WTC11 (cell line): ENCODE measurements at regions not wholly inside any gene's neighbourhood (a gene's known extent, or its start where the extent isn't known, plus 50 kb on each side); places are given as distances from the start of the nearest gene placed in this dataset.

ENCODE experiments used
- ATAC-seq: fragments of 200-7000 bp; cut with Tn5 transposase; 2 replicates; pipeline ENCODE4 v1.10.0; 2021; ENCODE audit warnings: mild to moderate bottlenecking, moderate library complexity
- CTCF ChIA-PET: fragments of 300-600 bp; sonication (Branson Sonifier 250); formaldehyde crosslinking; loops from one replicate; lab custom pipeline; 2021; ENCODE audit warnings: antibody characterized with exemption; lab: Charles Lee
- POLR2A ChIA-PET: fragments of 350-600 bp; sonication (Branson Sonifier 250); formaldehyde crosslinking; loops from one replicate; lab custom pipeline; 2021; ENCODE audit warnings: antibody characterized with exemption; lab: Charles Lee
- DNase-seq: peaks from one replicate; pipeline ENCODE4 v3.0.0; 2021; ENCODE audit warnings: low spot score
- H3K27ac Mint-ChIP-seq: 2 replicates; pipeline ENCODE4 v1.8.0; 2021; ENCODE audit warnings: mixed read lengths
- H3K27me3 Mint-ChIP-seq: 2 replicates; pipeline ENCODE4 v1.8.0; 2021; ENCODE audit warnings: low read depth, mild to moderate bottlenecking, moderate library complexity, mixed read lengths
- H3K36me3 Mint-ChIP-seq: 2 replicates; pipeline ENCODE4 v1.8.0; 2021; ENCODE audit warnings: mixed read lengths
- H3K4me1 Mint-ChIP-seq: 2 replicates; pipeline ENCODE4 v1.8.0; 2022; ENCODE audit warnings: mixed read lengths
- H3K4me3 Mint-ChIP-seq: 2 replicates; pipeline ENCODE4 v1.8.0; 2021; ENCODE audit warnings: mild to moderate bottlenecking, moderate library complexity, mixed read lengths
- H3K9me3 Mint-ChIP-seq: 2 replicates; pipeline ENCODE4 v1.8.0; 2021; ENCODE audit warnings: mixed read lengths
- AR ChIP-seq: fragments of 250-450 bp; sonication (Bioruptor Pico); IDR thresholded peaks from 2 replicates; pipeline ENCODE4 v1.9.0; 2021; ENCODE audit warnings: mild to moderate bottlenecking
- ATF1 ChIP-seq: sonication (generic); formaldehyde crosslinking; IDR thresholded peaks from 2 replicates; pipeline ENCODE4 v1.8.1; 2023; ENCODE audit warnings: mild to moderate bottlenecking, moderate library complexity, missing genetic modification reagents
- ATF2 ChIP-seq: sonication (generic); formaldehyde crosslinking; IDR thresholded peaks from 2 replicates; pipeline ENCODE4 v1.8.1; 2022; ENCODE audit warnings: low read depth, missing genetic modification reagents, borderline replicate concordance
- ATF6 ChIP-seq: sonication (generic); formaldehyde crosslinking; IDR thresholded peaks from 2 replicates; pipeline ENCODE4 v1.8.1; 2023; ENCODE audit warnings: mild to moderate bottlenecking, missing genetic modification reagents
- CDX4 ChIP-seq: fragments of 250-450 bp; sonication (Bioruptor Pico); IDR thresholded peaks from 2 replicates; pipeline ENCODE4 v1.9.0; 2021; ENCODE audit warnings: moderate library complexity, mild to moderate bottlenecking, inconsistent platforms, borderline replicate concordance
- CREB1 ChIP-seq: sonication (generic); formaldehyde crosslinking; IDR thresholded peaks from 2 replicates; pipeline ENCODE4 v1.8.0; 2023; ENCODE audit warnings: mild to moderate bottlenecking, missing genetic modification reagents
- E2F1 ChIP-seq: sonication (generic); formaldehyde crosslinking; IDR thresholded peaks from 2 replicates; pipeline ENCODE4 v1.8.0; 2022; ENCODE audit warnings: mild to moderate bottlenecking, missing genetic modification reagents
- ELF4 ChIP-seq: sonication (generic); formaldehyde crosslinking; IDR thresholded peaks from 2 replicates; pipeline ENCODE4 v1.8.1; 2022; ENCODE audit warnings: low read depth, mild to moderate bottlenecking, moderate library complexity, missing genetic modification reagents
- ETV6 ChIP-seq: sonication (generic); formaldehyde crosslinking; IDR thresholded peaks from 2 replicates; pipeline ENCODE4 v1.8.1; 2022; ENCODE audit warnings: mild to moderate bottlenecking, missing genetic modification reagents
- FOXJ3 ChIP-seq: sonication (generic); formaldehyde crosslinking; IDR thresholded peaks from 2 replicates; pipeline ENCODE4 v1.9.0; 2021; ENCODE audit warnings: missing genetic modification reagents, mild to moderate bottlenecking, borderline replicate concordance
- FOXP1 ChIP-seq: sonication (generic); formaldehyde crosslinking; IDR thresholded peaks from 2 replicates; pipeline ENCODE4 v1.8.0; 2022; ENCODE audit warnings: missing genetic modification reagents, mild to moderate bottlenecking, moderate library complexity, borderline replicate concordance
- GTF2I ChIP-seq: fragments of 250-450 bp; sonication (Bioruptor Pico); conservative IDR thresholded peaks from 2 replicates; pipeline ENCODE4 v1.4.0; 2021; ENCODE audit warnings: mild to moderate bottlenecking
- HMGA2 ChIP-seq: fragments of 250-450 bp; sonication (Bioruptor Pico); IDR thresholded peaks from 2 replicates; pipeline ENCODE4 v1.4.0; 2021; ENCODE audit warnings: mild to moderate bottlenecking, moderate library complexity
- HMGXB4 ChIP-seq: sonication (generic); formaldehyde crosslinking; IDR thresholded peaks from 2 replicates; pipeline ENCODE4 v1.8.1; 2023; ENCODE audit warnings: mild to moderate bottlenecking, moderate library complexity, missing genetic modification reagents
- IRF2 ChIP-seq: sonication (generic); formaldehyde crosslinking; IDR thresholded peaks from 2 replicates; pipeline ENCODE4 v1.8.0; 2022; ENCODE audit warnings: low read depth, missing genetic modification reagents, borderline replicate concordance
- NR2C2 ChIP-seq: sonication (generic); formaldehyde crosslinking; IDR thresholded peaks from 2 replicates; pipeline ENCODE4 v1.8.0; 2022; ENCODE audit warnings: mild to moderate bottlenecking, missing genetic modification reagents
- OVOL2 ChIP-seq: fragments of 250-450 bp; sonication (Bioruptor Pico); IDR thresholded peaks from 2 replicates; pipeline ENCODE4 v1.9.0; 2021; ENCODE audit warnings: mild to moderate bottlenecking, borderline replicate concordance
- RELA ChIP-seq: sonication (generic); formaldehyde crosslinking; IDR thresholded peaks from 2 replicates; pipeline ENCODE4 v1.8.1; 2022; ENCODE audit warnings: missing genetic modification reagents, mild to moderate bottlenecking, borderline replicate concordance
- RORB ChIP-seq: fragments of 250-450 bp; sonication (Bioruptor Pico); IDR thresholded peaks from 2 replicates; pipeline ENCODE4 v1.9.0; 2021; ENCODE audit warnings: mild to moderate bottlenecking
- SMAD4 ChIP-seq: sonication (generic); formaldehyde crosslinking; IDR thresholded peaks from 2 replicates; pipeline ENCODE4 v1.8.0; 2022; ENCODE audit warnings: mild to moderate bottlenecking, missing genetic modification reagents
- ZBTB21 ChIP-seq: sonication (generic); formaldehyde crosslinking; IDR thresholded peaks from 2 replicates; pipeline ENCODE4 v1.8.1; 2023; ENCODE audit warnings: mild to moderate bottlenecking, missing genetic modification reagents, borderline replicate concordance
- ZNF232 ChIP-seq: sonication (generic); formaldehyde crosslinking; IDR thresholded peaks from 2 replicates; pipeline ENCODE4 v1.8.0; 2022; ENCODE audit warnings: mild to moderate bottlenecking, missing genetic modification reagents
- ZNF263 ChIP-seq: sonication (generic); formaldehyde crosslinking; IDR thresholded peaks from 2 replicates; pipeline ENCODE4 v1.8.1; 2022; ENCODE audit warnings: low read depth, mild to moderate bottlenecking, moderate library complexity, missing genetic modification reagents

GRCh38 chr16:86022381-86022960 is 123.5 kb downstream of the IRF8 start:
- ATAC-seq (no peak), DNase-seq (no peak)
- H3K4me3 Mint-ChIP-seq: no peak overlapping the region
- H3K27ac Mint-ChIP-seq: no peak overlapping the region
- TF ChIP-seq FOXJ3 (CRISPR knock-in tag) (no peak), NR2C2 (CRISPR knock-in tag) (no peak), HMGA2 (no peak), ELF4 (CRISPR knock-in tag) (no peak), ZNF232 (no peak), SMAD4 (CRISPR knock-in tag) (no peak), CREB1 (no peak), IRF2 (no peak), ETV6 (CRISPR knock-in tag) (no peak)
- H3K9me3 Mint-ChIP-seq: peaks cover 45% of the 10 kb centered on the region
- H3K36me3 Mint-ChIP-seq: peaks cover 14% of the 10 kb centered on the region
- peaks cover 12% of the 10 kb centered on the region for H3K27me3 Mint-ChIP-seq
- H3K4me1 Mint-ChIP-seq: no peaks in the 10 kb centered on the region
- POLR2A ChIA-PET: no interaction called here
- CTCF ChIA-PET: interaction anchor here (1.0 to 4.5 kb wide), 4 partner anchors 22 to 496 kb away, joined by 3 to 44 read pairs (median 6); no protein-coding TSS in a partner anchor

- Mint-ChIP-seq H3K9me3 (peaks cover 54% of the 10 kb centered on the region), H3K4me1 (no peaks in the 10 kb centered on the region), H3K36me3 (peaks cover 14% of the 10 kb centered on the region), H3K4me3 (no peak overlapping the region), H3K27ac (no peak overlapping the region), H3K27me3 (peaks cover 17% of the 10 kb centered on the region)
- no peak for ATAC-seq
- TF ChIP-seq ATF2 (CRISPR knock-in tag) (no peak), GTF2I (CRISPR knock-in tag) (0 out of 2 replicates have a peak, but pooled peaks have one; percentile 37), SMAD4 (CRISPR knock-in tag) (no peak)
- POLR2A ChIA-PET: no interaction called here
- CTCF ChIA-PET: interaction anchor here (0.9 kb wide), 1 partner anchor 15 kb away, joined by 3 read pairs; no protein-coding TSS in a partner anchor
- DNase-seq: no peak
These were observed 125.2 kb downstream of the IRF8 start for GRCh38 chr16:86024210-86024609.

GRCh38 chr16:86025706-86026105 is 126.7 kb downstream of the IRF8 start:
- Mint-ChIP-seq H3K9me3 (peaks cover 42% of the 10 kb centered on the region), H3K27me3 (peaks cover 11% of the 10 kb centered on the region), H3K36me3 (peaks cover 7% of the 10 kb centered on the region), H3K4me3 (no peak overlapping the region), H3K4me1 (no peaks in the 10 kb centered on the region), H3K27ac (no peak overlapping the region)
- ChIA-PET CTCF (interaction anchor here (0.5 to 2.0 kb wide), 2 partner anchors 205 to 271 kb away, joined by 7 to 9 read pairs; no protein-coding TSS in a partner anchor), POLR2A (no interaction called here)
- ATAC-seq (no peak), DNase-seq (no peak)
- TF ChIP-seq RELA (CRISPR knock-in tag): no peak
- TF ChIP-seq AR (CRISPR knock-in tag): no peak
- no peak for TF ChIP-seq CDX4
- TF ChIP-seq HMGXB4: no peak
- TF ChIP-seq ELF4 (CRISPR knock-in tag): no peak
- no peak for TF ChIP-seq ATF6 (CRISPR knock-in tag)
- TF ChIP-seq OVOL2 (CRISPR knock-in tag): no peak
- no peak for TF ChIP-seq ATF1 (CRISPR knock-in tag)
- TF ChIP-seq ZBTB21 (CRISPR knock-in tag): no peak
- no peak for TF ChIP-seq E2F1 (CRISPR knock-in tag)
- no peak for TF ChIP-seq RORB (CRISPR knock-in tag)
- no peak for TF ChIP-seq FOXP1 (CRISPR knock-in tag)
- TF ChIP-seq ZNF263: no peak
